Testis (tissue), 2 donors: ENCODE measurements at regions not wholly inside any gene's neighbourhood (a gene's known extent, or its start where the extent isn't known, plus 50 kb on each side); places are given as distances from the start of the nearest gene placed in this dataset.

Experiments used
- DNase-seq: peaks from one replicate; pipeline ENCODE4 v3.0.0-alpha.2; 2019
- H3K27ac ChIP-seq, 2 donors: fragments of 200-600 bp; sonication (generic); one replicate each; pipeline ENCODE4 v1.5.1; 2019
- H3K27me3 ChIP-seq: fragments of 200-600 bp; sonication (generic); one replicate; pipeline ENCODE4 v1.5.1; 2019
- H3K36me3 ChIP-seq: fragments of 200-600 bp; sonication (generic); one replicate; pipeline ENCODE4 v1.5.1; 2017; ENCODE audit warnings: low read depth; ENCODE audit errors: missing control alignments
- H3K4me1 ChIP-seq: fragments of 200-600 bp; sonication (generic); one replicate; pipeline ENCODE4 v1.5.1; 2019
- H3K4me3 ChIP-seq, 2 donors: fragments of 200-600 bp; sonication (generic); one replicate each; pipeline ENCODE4 v1.5.1; 2017 to 2019
- H3K9me3 ChIP-seq: fragments of 200-600 bp; sonication (generic); one replicate; pipeline ENCODE4 v1.5.1; 2017
- CTCF ChIP-seq, 3 experiments: fragments of 450-650 bp in 2 of 3; fragments of 200-600 bp in 1 of 3; sonication (generic) in 1 of 3; IDR thresholded peaks; one replicate each; pipeline ENCODE4 v1.5.1; 2016 to 2019; ENCODE audit warnings: antibody characterized with exemption in 3 of 3, mild to moderate bottlenecking in 2 of 3, moderate library complexity in 1 of 3
- POLR2A ChIP-seq: fragments of 450-650 bp; IDR thresholded peaks from one replicate; pipeline ENCODE4 v1.6.1; 2017; ENCODE audit warnings: antibody characterized with exemption, mild to moderate bottlenecking, moderate library complexity
- WGBS, 2 donors: methylation state at CpG; one replicate each; pipeline ENCODE4 v1.1.5; 2018; 5-methylcytosine and 5-hydroxymethylcytosine counted together
- intact Hi-C: fragments of 100-400 bp; cut with DNase I; formaldehyde crosslinking; loops from one replicate; pipeline ENCODE4 v1.15.1; 2023; ENCODE audit warnings: low total_unique reads

- H3K27ac ChIP-seq = no peak overlapping the region
- intact Hi-C loops = no loop called here
- no peaks in the 10 kb centered on the region for H3K36me3 ChIP-seq
- no peak for DNase-seq
- no peaks in the 10 kb centered on the region for H3K9me3 ChIP-seq
- H3K27me3 ChIP-seq = no peaks in the 10 kb centered on the region
- no peaks in the 10 kb centered on the region for H3K4me1 ChIP-seq
- H3K4me3 ChIP-seq = no peak overlapping the region
- no peak for TF ChIP-seq POLR2A
- TF ChIP-seq CTCF (IDR thresholded peaks at IDR 0.05) = no peak
Measured at GRCh38 chr1:218205721-218206120, 79.4 kb upstream of the RRP15 start.

GRCh38 chr1:218207194-218207593 lies 77.9 kb upstream of the RRP15 start:
- intact Hi-C loops = no loop called here
- TF ChIP-seq POLR2A (no peak), CTCF (IDR thresholded peaks at IDR 0.05) (no peak)
- Histone ChIP-seq H3K4me1 (no peaks in the 10 kb centered on the region), H3K4me3 (no peak overlapping the region), H3K27ac (no peak overlapping the region), H3K9me3 (no peaks in the 10 kb centered on the region), H3K27me3 (no peaks in the 10 kb centered on the region), H3K36me3 (no peaks in the 10 kb centered on the region)
- 57 to 66% methylated on average over 3 of the region's 3 CpGs for whole genome bisulfite sequencing, 2 donors
- DNase-seq = no peak

GRCh38 chr1:218209351-218209861 lies 75.7 kb upstream of the RRP15 start:
- H3K27me3 ChIP-seq = no peaks in the 10 kb centered on the region
- no peaks in the 10 kb centered on the region for H3K36me3 ChIP-seq
- intact Hi-C loops = no loop called here
- 76 to 93% methylated on average over 3 of the region's 3 CpGs for WGBS, 2 donors
- H3K4me3 ChIP-seq = no peak overlapping the region
- DNase-seq = no peak
- H3K27ac ChIP-seq = no peak overlapping the region
- TF ChIP-seq POLR2A (no peak), CTCF (IDR thresholded peaks at IDR 0.05) (no peak)
- no peaks in the 10 kb centered on the region for H3K9me3 ChIP-seq
- no peaks in the 10 kb centered on the region for H3K4me1 ChIP-seq

DNA sequence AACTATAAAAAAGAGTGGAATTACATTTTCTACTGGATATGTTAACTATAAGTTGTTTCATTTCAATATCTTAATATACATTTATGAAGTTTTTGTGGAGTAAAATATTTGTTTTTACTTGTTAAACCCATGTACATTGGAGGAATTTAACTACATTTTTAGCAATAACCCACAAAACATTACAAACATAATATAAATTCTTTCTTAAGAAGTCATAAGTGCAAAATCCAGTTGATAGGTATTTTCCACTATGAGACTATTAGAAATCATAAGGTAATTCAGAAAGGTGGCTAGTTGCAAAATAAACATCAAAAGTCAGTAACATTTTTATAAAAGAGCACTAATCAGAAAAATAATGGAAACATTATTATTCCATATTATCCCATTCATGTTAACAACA lies 73.9 kb upstream of the RRP15 start:
- no peaks in the 10 kb centered on the region for H3K27me3 ChIP-seq
- H3K4me1 ChIP-seq = no peaks in the 10 kb centered on the region
- H3K36me3 ChIP-seq = no peaks in the 10 kb centered on the region
- H3K4me3 ChIP-seq = no peak overlapping the region
- intact Hi-C loops = no loop called here
- no peak for TF ChIP-seq CTCF (IDR thresholded peaks at IDR 0.05)
- no peak for TF ChIP-seq POLR2A
- H3K9me3 ChIP-seq = no peaks in the 10 kb centered on the region
- no peak for DNase-seq
- no peak overlapping the region for H3K27ac ChIP-seq

GRCh38 chr1:218217040-218217439 lies 68.1 kb upstream of the RRP15 start:
- H3K36me3 ChIP-seq = no peaks in the 10 kb centered on the region
- H3K9me3 ChIP-seq = no peaks in the 10 kb centered on the region
- no peak for TF ChIP-seq POLR2A
- H3K4me1 ChIP-seq = no peaks in the 10 kb centered on the region
- H3K27ac ChIP-seq = no peak overlapping the region
- no peaks in the 10 kb centered on the region for H3K27me3 ChIP-seq
- H3K4me3 ChIP-seq = no peak overlapping the region
- WGBS, 2 donors = 42 to 44% methylated on average over 4 of the region's 4 CpGs
- intact Hi-C loops = no loop called here
- no peak for DNase-seq
